ENCODE measurements at regions not wholly inside any gene's neighbourhood (a gene's known extent, or its start where the extent isn't known, plus 50 kb on each side); places are given as distances from the start of the nearest gene placed in this dataset.

DNA sequence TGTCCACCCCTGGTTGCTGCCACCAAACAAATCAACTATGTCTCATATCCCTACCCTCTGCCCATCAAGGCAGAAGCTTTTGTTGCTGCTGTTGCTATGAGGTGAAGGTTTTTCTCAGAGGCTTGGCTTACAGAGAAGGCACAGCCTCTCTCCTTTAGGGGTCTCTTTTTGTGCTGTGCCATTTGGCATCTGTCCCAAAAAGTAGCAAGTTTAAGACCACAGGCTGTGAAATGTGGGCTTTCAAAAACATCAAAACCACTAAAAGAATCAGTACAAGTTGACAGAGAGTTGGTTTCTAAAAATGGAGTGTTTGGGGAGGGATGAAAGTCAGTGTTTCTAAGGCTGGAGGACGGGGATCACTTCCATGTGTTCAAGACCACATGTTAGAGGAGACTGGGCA lies 634.9 kb downstream of the BCOR start:
- Histone ChIP-seq H3K9ac (ENCODE audit: low read length) (no peak overlapping the region), H3K79me2 (ENCODE audit: insufficient read depth, low read length) (no peaks in the 10 kb centered on the region), H3K9me2 (replicated peaks; ENCODE audit: insufficient read depth, low read length) (no peaks in the 10 kb centered on the region), H3K4me2 (ENCODE audit: low read depth, low read length, poor library complexity, severe bottlenecking) (no peak overlapping the region), H3K27me3 (ENCODE audit: low read length) (no peaks in the 10 kb centered on the region), H3K9me3 (ENCODE audit: insufficient read depth, low read length) (no peaks in the 10 kb centered on the region), H3K27ac (ENCODE audit: low read depth, low read length) (no peak overlapping the region), H3K36me3 (ENCODE audit: low read length) (no peaks in the 10 kb centered on the region), H3F3A (ENCODE audit: insufficient read depth) (no peaks in the 10 kb centered on the region), H2AFZ (ENCODE audit: low read depth, low read length, severe bottlenecking) (no peak overlapping the region), H4K20me1 (ENCODE audit: low read depth, low read length) (no peaks in the 10 kb centered on the region), H3K4me3 (ENCODE audit: insufficient read depth, low read length, poor library complexity, severe bottlenecking) (no peak overlapping the region)
- TF ChIP-seq EZH2phosphoT487 (conservative IDR thresholded peaks at IDR 0.05; ENCODE audit: low read length), result no peak
- TF ChIP-seq CTCF (IDR thresholded peaks at IDR 0.05; ENCODE audit: insufficient read depth, low read length, poor library complexity, severe bottlenecking), result no peak

DNA sequence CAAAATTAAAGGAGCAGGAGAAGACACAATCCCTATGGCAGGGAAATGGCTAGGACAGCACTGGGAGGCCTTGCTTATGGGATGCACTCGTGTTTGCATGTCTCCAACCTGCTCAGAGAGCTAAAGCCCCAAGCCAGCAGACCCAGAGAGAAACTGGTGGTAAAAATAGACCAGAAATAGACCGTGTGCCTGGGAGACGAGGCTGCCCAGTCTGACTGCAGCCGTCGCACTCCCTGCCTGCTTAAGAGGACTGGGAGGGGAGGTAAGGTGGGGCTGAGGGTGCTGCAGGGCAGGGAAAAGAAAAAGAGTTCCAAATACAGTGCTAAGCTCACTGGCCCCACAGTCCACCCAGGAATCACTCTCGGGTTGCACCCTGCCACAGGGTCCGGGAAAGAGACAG lies 633.5 kb downstream of the BCOR start:
- H3K9ac ChIP-seq (ENCODE audit: low read length), result no peak overlapping the region
- no peak overlapping the region for H2AFZ ChIP-seq (ENCODE audit: low read depth, low read length, severe bottlenecking)
- no peaks in the 10 kb centered on the region for H3K27me3 ChIP-seq (ENCODE audit: low read length)
- H3K4me3 ChIP-seq (ENCODE audit: insufficient read depth, low read length, poor library complexity, severe bottlenecking), result no peak overlapping the region
- no peaks in the 10 kb centered on the region for H3F3A ChIP-seq (ENCODE audit: insufficient read depth)
- H3K4me2 ChIP-seq (ENCODE audit: low read depth, low read length, poor library complexity, severe bottlenecking), result no peak overlapping the region
- no peaks in the 10 kb centered on the region for H3K79me2 ChIP-seq (ENCODE audit: insufficient read depth, low read length)
- no peaks in the 10 kb centered on the region for H3K36me3 ChIP-seq (ENCODE audit: low read length)
- no peaks in the 10 kb centered on the region for H3K9me3 ChIP-seq (ENCODE audit: insufficient read depth, low read length)
- H3K27ac ChIP-seq (ENCODE audit: low read depth, low read length), result no peak overlapping the region
- H4K20me1 ChIP-seq (ENCODE audit: low read depth, low read length), result no peaks in the 10 kb centered on the region
- H3K9me2 ChIP-seq (replicated peaks; ENCODE audit: insufficient read depth, low read length), result no peaks in the 10 kb centered on the region
- TF ChIP-seq CTCF (IDR thresholded peaks at IDR 0.05; ENCODE audit: insufficient read depth, low read length, poor library complexity, severe bottlenecking) (no peak), EZH2phosphoT487 (conservative IDR thresholded peaks at IDR 0.05; ENCODE audit: low read length) (no peak)

DNA sequence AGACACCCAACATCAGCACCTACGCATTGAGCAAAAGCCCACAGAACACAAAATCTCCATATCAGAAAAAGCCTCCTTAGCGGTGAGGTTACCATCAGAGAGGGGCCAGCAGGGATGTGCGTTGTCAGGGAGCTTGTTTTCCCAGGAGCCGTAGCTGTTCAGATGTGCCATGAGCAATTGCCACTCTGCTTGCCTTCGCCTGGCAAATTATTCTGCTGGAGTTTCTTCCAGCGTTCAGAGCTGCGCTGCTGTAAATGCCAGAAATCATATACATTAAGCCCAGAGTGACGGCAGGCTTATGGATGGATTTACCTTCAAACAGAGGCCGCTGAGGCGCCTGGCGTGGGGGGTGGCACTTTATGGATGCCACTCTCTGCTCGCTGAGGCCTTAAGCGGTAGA lies 632.3 kb downstream of the BCOR start:
- Histone ChIP-seq H3K27ac (ENCODE audit: low read depth, low read length) (no peak overlapping the region), H2AFZ (ENCODE audit: low read depth, low read length, severe bottlenecking) (no peak overlapping the region), H3K79me2 (ENCODE audit: insufficient read depth, low read length) (no peaks in the 10 kb centered on the region), H3K36me3 (ENCODE audit: low read length) (no peaks in the 10 kb centered on the region), H3K9ac (ENCODE audit: low read length) (no peak overlapping the region), H3K4me3 (ENCODE audit: insufficient read depth, low read length, poor library complexity, severe bottlenecking) (no peak overlapping the region), H3K4me2 (ENCODE audit: low read depth, low read length, poor library complexity, severe bottlenecking) (no peak overlapping the region), H3K9me2 (replicated peaks; ENCODE audit: insufficient read depth, low read length) (no peaks in the 10 kb centered on the region), H3F3A (ENCODE audit: insufficient read depth) (no peaks in the 10 kb centered on the region), H3K9me3 (ENCODE audit: insufficient read depth, low read length) (no peaks in the 10 kb centered on the region), H4K20me1 (ENCODE audit: low read depth, low read length) (no peaks in the 10 kb centered on the region), H3K27me3 (ENCODE audit: low read length) (no peaks in the 10 kb centered on the region)
- TF ChIP-seq EZH2phosphoT487 (conservative IDR thresholded peaks at IDR 0.05; ENCODE audit: low read length), result no peak
- no peak for TF ChIP-seq CTCF (IDR thresholded peaks at IDR 0.05; ENCODE audit: insufficient read depth, low read length, poor library complexity, severe bottlenecking)

DNA sequence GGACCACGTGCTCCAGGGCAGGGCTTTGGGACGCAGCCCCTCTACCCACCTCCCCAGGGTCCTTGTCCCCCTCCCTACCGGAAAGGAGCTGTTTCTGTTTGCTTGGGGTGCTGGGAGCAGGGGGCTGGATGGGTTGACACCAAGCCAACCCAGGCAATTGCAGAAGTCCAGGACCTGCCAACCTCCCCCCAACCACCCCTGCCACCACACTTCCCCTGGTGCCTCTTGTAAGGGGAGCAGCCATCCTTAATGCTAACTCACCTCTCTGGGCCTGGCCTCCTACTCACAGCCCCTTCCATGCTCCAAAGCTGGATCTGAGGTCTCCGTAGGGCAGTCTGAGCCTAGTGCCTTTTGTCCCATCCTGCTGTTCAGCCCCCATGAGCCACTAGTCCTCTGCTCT lies 631.9 kb downstream of the BCOR start:
- Histone ChIP-seq H3K4me3 (ENCODE audit: insufficient read depth, low read length, poor library complexity, severe bottlenecking) (no peak overlapping the region), H3K27me3 (ENCODE audit: low read length) (no peaks in the 10 kb centered on the region), H3K36me3 (ENCODE audit: low read length) (no peaks in the 10 kb centered on the region), H3K79me2 (ENCODE audit: insufficient read depth, low read length) (no peaks in the 10 kb centered on the region), H3K27ac (ENCODE audit: low read depth, low read length) (no peak overlapping the region), H3F3A (ENCODE audit: insufficient read depth) (no peaks in the 10 kb centered on the region), H4K20me1 (ENCODE audit: low read depth, low read length) (no peaks in the 10 kb centered on the region), H3K4me2 (ENCODE audit: low read depth, low read length, poor library complexity, severe bottlenecking) (no peak overlapping the region), H3K9me3 (ENCODE audit: insufficient read depth, low read length) (no peaks in the 10 kb centered on the region), H3K9ac (ENCODE audit: low read length) (no peak overlapping the region), H2AFZ (ENCODE audit: low read depth, low read length, severe bottlenecking) (no peak overlapping the region), H3K9me2 (replicated peaks; ENCODE audit: insufficient read depth, low read length) (no peaks in the 10 kb centered on the region)
- no peak for TF ChIP-seq EZH2phosphoT487 (conservative IDR thresholded peaks at IDR 0.05; ENCODE audit: low read length)
- TF ChIP-seq CTCF (IDR thresholded peaks at IDR 0.05; ENCODE audit: insufficient read depth, low read length, poor library complexity, severe bottlenecking), result no peak
